ENCODE measurements at regions not wholly inside any gene's neighbourhood (a gene's known extent, or its start where the extent isn't known, plus 50 kb on each side); places are given as distances from the start of the nearest gene placed in this dataset.

DNA sequence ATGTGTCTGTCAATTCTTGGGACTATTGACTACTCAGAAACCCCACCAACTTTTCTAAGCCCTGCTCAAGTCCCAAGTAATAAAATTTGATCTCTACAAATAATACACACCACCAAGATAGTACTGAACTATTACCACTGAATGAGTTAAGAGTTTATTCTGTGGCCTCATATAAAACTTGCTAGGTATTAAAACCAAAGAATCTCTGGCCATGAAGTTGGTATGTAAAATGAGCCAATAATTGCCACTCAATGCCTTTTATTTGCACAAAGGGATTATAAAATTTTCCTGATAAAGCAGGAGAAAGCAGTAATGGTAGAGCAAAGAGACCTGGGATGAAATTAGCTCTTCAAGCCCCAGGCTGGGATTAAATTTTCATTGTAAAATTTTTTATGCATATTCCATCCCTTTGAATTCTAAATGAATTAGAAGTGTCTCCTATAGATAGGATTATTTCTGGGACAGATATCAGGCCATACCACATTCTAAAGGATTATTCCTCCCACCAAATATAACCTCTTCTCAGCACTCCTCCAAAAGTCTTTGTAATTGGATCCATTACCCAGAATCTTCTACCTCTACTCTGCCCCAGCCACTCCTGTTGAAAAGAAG, 450.5 kb upstream of the ACVR2A start:
- TF ChIP-seq POLR2AphosphoS5 (IDR thresholded peaks at IDR 0.05; ENCODE audit: low read depth, low read length) (no peak), CTCF (IDR thresholded peaks at IDR 0.05 in 2 of 3, conservative IDR thresholded peaks at IDR 0.05 in 1 of 3; ENCODE audit: borderline replicate concordance in 1 of 3, insufficient read depth in 1 of 3, low read depth in 2 of 3, low read length in 2 of 3) (no peak), EZH2phosphoT487 (IDR thresholded peaks at IDR 0.05; ENCODE audit: borderline replicate concordance) (no peak), POLR2A (IDR thresholded peaks at IDR 0.05; ENCODE audit: borderline replicate concordance, extremely low read depth, insufficient read depth, insufficient read length) (no peak), ELF1 (IDR thresholded peaks at IDR 0.05; ENCODE audit: borderline replicate concordance, low read depth) (no peak), EGR1 (IDR thresholded peaks at IDR 0.05; ENCODE audit: low read depth) (no peak), EZH2 (IDR thresholded peaks at IDR 0.05) (no peak), MAX (IDR thresholded peaks at IDR 0.05) (no peak), CEBPB (IDR thresholded peaks at IDR 0.05; ENCODE audit: low read depth) (no peak), ZBTB33 (IDR thresholded peaks at IDR 0.05; ENCODE audit: extremely low read depth, insufficient replicate concordance, low read length) (no peak)
- TF ChIP-seq, protein P1, sequence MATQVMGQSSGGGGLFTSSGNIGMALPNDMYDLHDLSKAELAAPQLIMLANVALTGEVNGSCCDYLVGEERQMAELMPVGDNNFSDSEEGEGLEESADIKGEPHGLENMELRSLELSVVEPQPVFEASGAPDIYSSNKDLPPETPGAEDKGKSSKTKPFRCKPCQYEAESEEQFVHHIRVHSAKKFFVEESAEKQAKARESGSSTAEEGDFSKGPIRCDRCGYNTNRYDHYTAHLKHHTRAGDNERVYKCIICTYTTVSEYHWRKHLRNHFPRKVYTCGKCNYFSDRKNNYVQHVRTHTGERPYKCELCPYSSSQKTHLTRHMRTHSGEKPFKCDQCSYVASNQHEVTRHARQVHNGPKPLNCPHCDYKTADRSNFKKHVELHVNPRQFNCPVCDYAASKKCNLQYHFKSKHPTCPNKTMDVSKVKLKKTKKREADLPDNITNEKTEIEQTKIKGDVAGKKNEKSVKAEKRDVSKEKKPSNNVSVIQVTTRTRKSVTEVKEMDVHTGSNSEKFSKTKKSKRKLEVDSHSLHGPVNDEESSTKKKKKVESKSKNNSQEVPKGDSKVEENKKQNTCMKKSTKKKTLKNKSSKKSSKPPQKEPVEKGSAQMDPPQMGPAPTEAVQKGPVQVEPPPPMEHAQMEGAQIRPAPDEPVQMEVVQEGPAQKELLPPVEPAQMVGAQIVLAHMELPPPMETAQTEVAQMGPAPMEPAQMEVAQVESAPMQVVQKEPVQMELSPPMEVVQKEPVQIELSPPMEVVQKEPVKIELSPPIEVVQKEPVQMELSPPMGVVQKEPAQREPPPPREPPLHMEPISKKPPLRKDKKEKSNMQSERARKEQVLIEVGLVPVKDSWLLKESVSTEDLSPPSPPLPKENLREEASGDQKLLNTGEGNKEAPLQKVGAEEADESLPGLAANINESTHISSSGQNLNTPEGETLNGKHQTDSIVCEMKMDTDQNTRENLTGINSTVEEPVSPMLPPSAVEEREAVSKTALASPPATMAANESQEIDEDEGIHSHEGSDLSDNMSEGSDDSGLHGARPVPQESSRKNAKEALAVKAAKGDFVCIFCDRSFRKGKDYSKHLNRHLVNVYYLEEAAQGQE (IDR thresholded peaks at IDR 0.05; ENCODE audit: low read depth) = no peak
